HEK293T (cell line): ENCODE measurements at regions not wholly inside any gene's neighbourhood (a gene's known extent, or its start where the extent isn't known, plus 50 kb on each side); places are given as distances from the start of the nearest gene placed in this dataset.

Experiments
- CTCF ChIA-PET: fragments of 350-600 bp; formaldehyde crosslinking; extraction: SDS; loops from one replicate; lab custom pipeline; 2021; ENCODE audit warnings: antibody characterized with exemption, inconsistent platforms; lab: Yijun Ruan, JAX
- POLR2A ChIA-PET: fragments of 350-600 bp; formaldehyde crosslinking; extraction: SDS; loops from one replicate; lab custom pipeline; 2020; ENCODE audit warnings: antibody characterized with exemption, inconsistent platforms; lab: Yijun Ruan, JAX
- DNase-seq: peaks from one replicate; pipeline ENCODE4 v3.0.0; 2012; ENCODE audit warnings: mixed read lengths; ENCODE audit errors: extremely low spot score
- ARNT ChIP-seq: fragments of 450-650 bp; IDR thresholded peaks from 2 replicates; pipeline ENCODE4 v1.6.1; 2017; ENCODE audit warnings: mild to moderate bottlenecking
- BHLHE40 ChIP-seq: fragments of 450-650 bp; IDR thresholded peaks from 2 replicates; pipeline ENCODE4 v1.6.1; 2016; ENCODE audit warnings: mild to moderate bottlenecking, moderate library complexity, borderline replicate concordance
- CTBP1 ChIP-seq: fragments of 450-650 bp; IDR thresholded peaks from 2 replicates; pipeline ENCODE4 v1.6.1; 2016; ENCODE audit warnings: borderline replicate concordance
- ELF4 ChIP-seq: fragments of 450-650 bp; IDR thresholded peaks from 2 replicates; pipeline ENCODE4 v1.6.1; 2017; ENCODE audit warnings: antibody characterized with exemption
- FOXA1 ChIP-seq: fragments of 450-650 bp; IDR thresholded peaks from 2 replicates; pipeline ENCODE4 v1.6.1; 2016; ENCODE audit warnings: mild to moderate bottlenecking
- FOXK2 ChIP-seq: fragments of 450-650 bp; IDR thresholded peaks from 2 replicates; pipeline ENCODE4 v1.6.1; 2016; ENCODE audit warnings: mild to moderate bottlenecking
- FOXM1 ChIP-seq: fragments of 450-650 bp; IDR thresholded peaks from 2 replicates; pipeline ENCODE4 v1.6.1; 2017; ENCODE audit warnings: mild to moderate bottlenecking, borderline replicate concordance
- HDGF ChIP-seq: fragments of 450-650 bp; IDR thresholded peaks from 2 replicates; pipeline ENCODE4 v1.6.1; 2017; ENCODE audit warnings: antibody characterized with exemption, borderline replicate concordance
- L3MBTL2 ChIP-seq: fragments of 450-650 bp; conservative IDR thresholded peaks from 2 replicates; pipeline ENCODE4 v1.6.1; 2016; ENCODE audit warnings: mild to moderate bottlenecking
- LEF1 ChIP-seq: fragments of 450-650 bp; IDR thresholded peaks from 2 replicates; pipeline ENCODE4 v1.6.1; 2017; ENCODE audit warnings: mild to moderate bottlenecking, borderline replicate concordance
- NFRKB ChIP-seq: fragments of 450-650 bp; IDR thresholded peaks from 2 replicates; pipeline ENCODE4 v1.6.1; 2016; ENCODE audit warnings: mild to moderate bottlenecking, moderate library complexity
- SP1 ChIP-seq: fragments of 450-650 bp; IDR thresholded peaks from 2 replicates; pipeline ENCODE4 v1.6.1; 2017
- SUZ12 ChIP-seq: fragments of 450-650 bp; IDR thresholded peaks from 2 replicates; pipeline ENCODE4 v1.6.1; 2016; ENCODE audit warnings: mild to moderate bottlenecking
- TARDBP ChIP-seq: fragments of 450-650 bp; IDR thresholded peaks from 2 replicates; pipeline ENCODE4 v1.6.1; 2016
- ZNF384 ChIP-seq: fragments of 450-650 bp; IDR thresholded peaks from 2 replicates; pipeline ENCODE4 v1.6.1; 2016
- TF ChIP-seq, protein P1 (sequence below): fragments of 450-650 bp; IDR thresholded peaks from 2 replicates; pipeline ENCODE4 v1.6.1; 2016

DNA sequence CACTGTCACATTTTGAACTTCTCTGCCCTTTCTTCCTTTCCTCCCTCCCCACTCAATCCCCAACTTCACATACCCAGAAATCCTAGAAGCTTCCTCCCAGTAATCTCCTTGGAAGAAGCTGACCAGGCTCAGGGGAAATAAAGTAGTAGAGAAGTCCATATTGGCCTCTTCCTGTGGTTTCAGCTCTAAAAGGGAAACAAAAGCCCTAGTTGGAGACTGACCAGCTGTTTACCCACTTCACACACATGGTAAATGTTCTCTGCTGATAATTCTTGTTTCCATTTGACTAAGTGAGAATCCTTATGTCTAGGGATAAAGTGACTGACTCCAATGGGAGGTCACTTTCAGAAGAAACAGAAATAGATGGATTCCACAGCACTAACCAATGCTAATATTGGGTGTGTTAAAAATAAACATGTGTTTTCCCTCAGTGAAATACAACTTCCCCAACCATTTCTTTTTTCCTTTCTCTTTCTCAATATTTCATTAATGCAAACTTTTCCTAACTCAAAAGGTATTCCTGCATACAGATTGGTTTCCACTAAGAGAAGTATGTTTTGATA, 178.9 kb upstream of the DPT start:
- TF ChIP-seq LEF1 (no peak), HDGF (no peak), ARNT (no peak)
- POLR2A ChIA-PET = no interaction called here
- CTCF ChIA-PET = no interaction called here
- no peak for DNase-seq

DNA sequence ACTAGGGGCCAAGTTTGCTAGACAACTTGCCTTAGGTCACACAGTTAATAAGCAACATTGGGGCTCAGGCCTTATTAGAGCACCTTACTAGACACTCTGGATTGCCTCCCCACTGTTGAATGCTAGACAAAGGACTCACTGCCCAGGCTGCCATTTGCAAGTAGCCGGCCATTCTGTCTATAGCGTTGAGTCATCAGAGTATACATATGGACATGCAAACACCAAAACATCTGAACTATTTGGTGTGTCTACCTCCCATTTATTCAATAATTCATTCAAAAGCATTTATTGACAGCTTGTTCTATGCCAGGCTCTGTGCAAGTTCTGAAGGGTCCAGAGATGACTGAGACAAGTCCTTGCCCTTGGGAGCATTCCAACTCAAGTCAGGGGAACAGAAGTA, 181.4 kb upstream of the DPT start:
- DNase-seq = no peak
- POLR2A ChIA-PET = no interaction called here
- no peak for TF ChIP-seq ELF4
- TF ChIP-seq LEF1 = no peak
- no peak for TF ChIP-seq ZNF384
- no peak for TF ChIP-seq FOXA1
- CTCF ChIA-PET = no interaction called here

DNA sequence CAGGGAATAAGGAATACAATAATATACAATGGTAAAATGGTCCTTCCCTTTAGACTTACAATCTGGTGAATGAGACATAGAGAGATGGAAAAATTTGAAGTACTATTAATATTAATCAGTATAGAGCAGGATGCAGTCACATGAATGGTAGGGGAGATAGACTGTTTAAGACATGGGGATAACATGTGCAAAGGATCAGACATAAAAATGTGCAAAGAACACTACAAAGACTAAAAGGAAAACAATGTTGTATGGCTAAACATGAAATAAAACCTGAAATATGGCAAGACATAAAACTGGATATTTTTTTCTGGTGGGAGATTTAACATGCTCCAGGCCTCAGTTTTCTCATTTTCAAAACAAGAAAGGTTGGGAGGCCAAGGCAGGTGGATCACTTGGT, 182.4 kb upstream of the DPT start:
- POLR2A ChIA-PET = no interaction called here
- no peak for TF ChIP-seq L3MBTL2
- TF ChIP-seq FOXM1 = no peak
- no peak for TF ChIP-seq ELF4
- TF ChIP-seq FOXK2 = no peak
- no peak for TF ChIP-seq SUZ12
- TF ChIP-seq FOXA1 = no peak
- TF ChIP-seq, protein P1, sequence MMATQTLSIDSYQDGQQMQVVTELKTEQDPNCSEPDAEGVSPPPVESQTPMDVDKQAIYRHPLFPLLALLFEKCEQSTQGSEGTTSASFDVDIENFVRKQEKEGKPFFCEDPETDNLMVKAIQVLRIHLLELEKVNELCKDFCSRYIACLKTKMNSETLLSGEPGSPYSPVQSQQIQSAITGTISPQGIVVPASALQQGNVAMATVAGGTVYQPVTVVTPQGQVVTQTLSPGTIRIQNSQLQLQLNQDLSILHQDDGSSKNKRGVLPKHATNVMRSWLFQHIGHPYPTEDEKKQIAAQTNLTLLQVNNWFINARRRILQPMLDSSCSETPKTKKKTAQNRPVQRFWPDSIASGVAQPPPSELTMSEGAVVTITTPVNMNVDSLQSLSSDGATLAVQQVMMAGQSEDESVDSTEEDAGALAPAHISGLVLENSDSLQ = no peak
- TF ChIP-seq LEF1 = no peak
- no peak for TF ChIP-seq TARDBP
- no peak for TF ChIP-seq SP1
- no peak for TF ChIP-seq HDGF
- no peak for TF ChIP-seq NFRKB
- no peak for TF ChIP-seq ARNT
- no peak for TF ChIP-seq CTBP1
- DNase-seq = no peak
- CTCF ChIA-PET = no interaction called here

DNA sequence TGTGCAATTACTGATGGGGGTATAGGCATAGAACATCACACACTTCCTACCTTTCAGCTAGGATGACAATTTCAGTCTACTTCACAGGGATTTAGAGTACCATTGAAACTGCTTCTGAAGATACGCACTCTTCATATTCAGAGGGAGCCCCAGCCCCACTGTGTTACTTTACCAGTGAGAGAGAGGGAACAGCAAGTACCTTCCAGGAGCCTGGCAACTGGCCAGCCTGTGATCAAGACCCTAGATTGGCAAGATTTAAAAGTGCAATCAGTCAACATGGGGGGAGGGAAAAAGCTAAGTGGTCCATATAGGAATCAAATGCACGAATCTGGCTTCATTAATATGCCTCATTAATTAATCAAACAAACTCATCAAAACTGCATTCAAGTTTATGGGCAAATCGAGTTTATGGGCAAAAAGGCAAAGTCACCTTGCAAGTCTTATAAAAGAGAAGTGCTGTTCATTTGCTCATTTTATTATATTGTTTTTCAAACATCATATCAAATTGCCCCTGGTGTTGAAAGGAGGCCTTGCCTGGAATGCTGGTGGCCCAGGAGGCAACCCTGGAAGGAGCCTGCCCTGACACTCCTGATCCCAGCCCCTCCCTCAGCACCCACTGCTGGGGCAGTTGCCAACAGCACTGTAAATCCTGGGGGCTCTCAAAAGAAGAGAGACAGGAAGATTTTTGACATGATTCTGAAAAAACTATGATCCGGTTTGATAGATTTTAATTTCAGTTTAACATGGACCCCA, 184.9 kb upstream of the DPT start:
- no peak for TF ChIP-seq LEF1
- no peak for TF ChIP-seq L3MBTL2
- TF ChIP-seq, protein P1 = no peak
- no peak for TF ChIP-seq HDGF
- TF ChIP-seq ZNF384 = no peak
- POLR2A ChIA-PET = no interaction called here
- no peak for DNase-seq
- CTCF ChIA-PET = no interaction called here

DNA sequence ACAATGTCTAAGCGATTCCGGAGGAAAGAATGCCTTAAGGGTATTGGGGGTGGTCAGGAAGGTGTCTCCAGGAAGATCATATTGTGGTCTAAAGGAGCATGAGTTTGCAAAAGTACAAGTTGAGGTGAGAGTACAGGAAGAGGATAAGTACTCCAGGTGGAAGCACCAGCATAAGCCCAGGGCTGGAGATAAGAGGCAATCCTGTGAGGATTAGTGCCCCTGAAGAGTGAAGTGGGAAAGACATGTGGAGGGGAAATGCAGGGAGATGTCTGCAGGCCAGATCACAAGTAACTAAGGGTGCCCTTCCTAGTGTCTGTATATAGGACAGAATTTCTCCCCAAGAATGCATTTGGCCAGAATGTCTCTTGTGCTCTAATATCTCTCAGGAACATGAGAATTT, 188.3 kb upstream of the DPT start:
- DNase-seq = no peak

DNA sequence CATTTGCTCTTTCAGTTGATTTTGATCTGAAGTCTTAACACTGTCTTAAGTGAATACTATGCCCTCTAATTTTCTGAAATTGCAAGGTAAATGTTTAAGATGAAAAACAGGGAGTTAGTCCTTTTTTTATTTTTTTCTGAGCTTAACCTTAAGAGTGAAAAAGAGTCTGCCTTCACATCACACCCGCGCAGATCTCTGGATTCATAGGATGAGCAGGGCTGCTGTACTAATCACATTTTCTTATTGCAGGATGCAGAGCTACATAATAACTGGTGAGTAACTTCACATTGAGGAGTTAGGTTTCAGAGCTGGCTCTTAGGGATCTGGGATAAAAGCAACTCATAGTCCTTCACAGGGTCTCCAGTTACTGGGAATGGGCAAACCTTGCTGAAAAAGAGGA, 188.7 kb upstream of the ATP1B1 start:
- POLR2A ChIA-PET = no interaction called here
- CTCF ChIA-PET = no interaction called here
- DNase-seq = no peak
- TF ChIP-seq SP1 (no peak), ELF4 (no peak), TARDBP (no peak), FOXK2 (no peak), CTBP1 (no peak), FOXA1 (no peak), SUZ12 (no peak)
- TF ChIP-seq, protein P1 = no peak

More for the DNA sequence above, 188.3 kb upstream of the DPT start:
- ChIA-PET CTCF (no interaction called here), POLR2A (no interaction called here)
- TF ChIP-seq SUZ12 (no peak), LEF1 (no peak), FOXA1 (no peak), TARDBP (no peak), FOXM1 (no peak), L3MBTL2 (no peak), HDGF (no peak), CTBP1 (no peak), SP1 (no peak), ARNT (no peak), ELF4 (no peak), BHLHE40 (no peak), NFRKB (no peak), ZNF384 (no peak)
- TF ChIP-seq, protein P1 = no peak
